ENCODE measurements at regions not wholly inside any gene's neighbourhood (a gene's known extent, or its start where the extent isn't known, plus 50 kb on each side); places are given as distances from the start of the nearest gene placed in this dataset.

DNA sequence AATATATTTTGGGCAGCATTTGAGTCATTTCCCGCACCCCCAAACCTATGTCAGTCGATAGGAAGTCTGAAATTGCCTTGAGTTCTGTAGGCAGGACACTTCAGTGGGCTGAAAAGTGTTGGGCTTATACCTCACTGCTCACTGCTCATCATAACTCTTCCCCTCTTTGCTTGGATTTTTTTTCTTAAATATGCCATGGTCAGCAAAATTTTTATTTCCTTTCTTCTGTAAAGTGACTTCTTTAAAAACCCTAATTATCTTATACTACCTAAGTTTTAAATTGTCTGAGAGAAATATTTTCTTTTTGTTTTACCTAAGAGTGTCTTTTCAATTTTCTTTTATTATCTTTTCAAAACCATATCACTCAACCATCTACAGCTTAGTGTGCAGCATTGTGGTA is 129.2 kb downstream of the KIF20B start:
- TF ChIP-seq, protein P1, sequence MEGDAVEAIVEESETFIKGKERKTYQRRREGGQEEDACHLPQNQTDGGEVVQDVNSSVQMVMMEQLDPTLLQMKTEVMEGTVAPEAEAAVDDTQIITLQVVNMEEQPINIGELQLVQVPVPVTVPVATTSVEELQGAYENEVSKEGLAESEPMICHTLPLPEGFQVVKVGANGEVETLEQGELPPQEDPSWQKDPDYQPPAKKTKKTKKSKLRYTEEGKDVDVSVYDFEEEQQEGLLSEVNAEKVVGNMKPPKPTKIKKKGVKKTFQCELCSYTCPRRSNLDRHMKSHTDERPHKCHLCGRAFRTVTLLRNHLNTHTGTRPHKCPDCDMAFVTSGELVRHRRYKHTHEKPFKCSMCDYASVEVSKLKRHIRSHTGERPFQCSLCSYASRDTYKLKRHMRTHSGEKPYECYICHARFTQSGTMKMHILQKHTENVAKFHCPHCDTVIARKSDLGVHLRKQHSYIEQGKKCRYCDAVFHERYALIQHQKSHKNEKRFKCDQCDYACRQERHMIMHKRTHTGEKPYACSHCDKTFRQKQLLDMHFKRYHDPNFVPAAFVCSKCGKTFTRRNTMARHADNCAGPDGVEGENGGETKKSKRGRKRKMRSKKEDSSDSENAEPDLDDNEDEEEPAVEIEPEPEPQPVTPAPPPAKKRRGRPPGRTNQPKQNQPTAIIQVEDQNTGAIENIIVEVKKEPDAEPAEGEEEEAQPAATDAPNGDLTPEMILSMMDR (IDR thresholded peaks at IDR 0.05; ENCODE audit: insufficient read depth, low read depth, low read length), result no peak
- no peak for TF ChIP-seq EZH2 (IDR thresholded peaks at IDR 0.05; ENCODE audit: insufficient read depth, low read length)
